ENCODE measurements at regions not wholly inside any gene's neighbourhood (a gene's known extent, or its start where the extent isn't known, plus 50 kb on each side); places are given as distances from the start of the nearest gene placed in this dataset.

GRCh38 chr3:174791161-174791560 lies 68.0 kb upstream of the NAALADL2 start:
- DNase-seq: no peak

DNA sequence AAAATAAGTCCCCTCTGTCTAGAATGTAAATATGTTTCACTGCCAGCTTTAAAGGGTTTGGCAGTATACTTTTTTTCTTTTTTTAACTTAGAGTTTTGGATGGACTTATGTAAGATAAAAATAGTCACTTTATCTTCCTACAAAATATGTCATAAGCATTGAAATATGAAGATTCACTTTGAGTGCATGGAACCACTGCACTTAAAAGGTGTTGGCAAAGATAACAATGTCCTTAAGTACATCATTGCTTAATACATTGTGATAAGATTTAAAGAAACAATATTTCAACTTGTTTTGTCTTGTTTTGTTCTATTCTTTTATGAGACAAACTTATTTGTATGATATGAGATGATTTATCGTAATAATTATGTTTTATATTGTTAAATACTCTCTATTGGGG lies 66.3 kb upstream of the NAALADL2 start:
- no peak for DNase-seq

All from inflammatory macrophage treated with lipopolysaccharide for 1 hour (primary cell).